DMS53 (cell line): ENCODE measurements at regions not wholly inside any gene's neighbourhood (a gene's known extent, or its start where the extent isn't known, plus 50 kb on each side); places are given as distances from the start of the nearest gene placed in this dataset.

Source experiments
- DNase-seq: peaks from one replicate; lab custom pipeline; 2025; lab: John Stamatoyannopoulos, UW

DNA sequence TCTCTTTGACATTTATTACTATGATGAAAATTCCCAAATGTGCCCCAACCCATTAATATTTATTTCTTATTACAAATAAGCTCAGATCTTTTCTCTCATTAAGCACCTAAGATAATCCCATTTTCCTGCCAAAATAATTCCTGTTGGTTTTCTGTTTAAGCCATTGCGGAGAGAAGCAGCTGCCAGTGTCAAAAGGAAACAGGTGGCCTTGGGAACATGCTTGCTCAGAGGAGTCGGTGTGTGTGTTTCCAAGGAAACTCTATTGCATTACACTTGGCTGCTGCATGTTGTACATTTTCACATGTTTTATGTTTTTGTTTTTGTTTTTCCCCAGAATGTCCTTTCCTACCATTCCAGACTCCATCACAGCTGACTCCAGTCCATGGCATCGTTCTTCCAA, 56.4 kb downstream of the CD24 start:
- DNase-seq = peak; percentile 81

- no peak for DNase-seq
These were observed 57.6 kb downstream of the CD24 start for GRCh38 chr6:106916891-106917290.

DNA sequence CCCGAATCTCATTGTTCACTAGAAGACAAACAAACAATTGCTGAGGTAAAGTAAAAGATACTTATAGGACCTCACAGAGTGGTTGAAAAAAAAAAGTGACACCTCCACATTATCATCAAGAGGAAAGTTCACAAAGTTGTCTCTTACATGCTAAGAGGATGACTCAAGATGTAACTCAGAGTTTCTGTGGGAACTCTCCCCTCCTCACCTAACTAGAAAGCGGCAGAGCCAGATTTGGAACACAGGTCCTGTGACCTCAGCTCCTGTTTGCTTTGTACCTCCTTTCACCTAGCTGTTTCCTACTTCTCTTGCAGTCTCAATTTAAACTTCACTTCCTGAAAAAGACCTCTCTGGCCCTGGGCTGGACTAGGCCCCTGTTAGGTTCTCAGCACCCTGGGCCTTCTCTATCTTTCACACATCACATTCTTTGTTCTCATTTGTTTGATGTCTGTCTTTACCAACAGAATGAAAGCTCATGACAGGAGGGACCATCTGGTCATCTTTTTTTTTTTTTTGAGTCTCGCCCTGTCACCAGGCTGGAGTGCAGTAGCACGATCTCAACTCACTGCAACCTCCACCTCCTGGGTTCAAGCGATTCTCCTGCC, 60.8 kb downstream of the CD24 start:
- DNase-seq = peak; percentile 67

GRCh38 chr6:106913111-106913510, 61.4 kb downstream of the CD24 start:
- peak; percentile 43 for DNase-seq

GRCh38 chr6:106912091-106912490, 62.4 kb downstream of the CD24 start:
- no peak for DNase-seq

- DNase-seq = peak; percentile 62
These were observed 63.3 kb downstream of the CD24 start for GRCh38 chr6:106910999-106911949.

GRCh38 chr6:106908386-106908840, 66.1 kb downstream of the CD24 start:
- DNase-seq = no peak

GRCh38 chr6:106907754-106908153, 66.8 kb downstream of the CD24 start:
- DNase-seq = no peak

DNA sequence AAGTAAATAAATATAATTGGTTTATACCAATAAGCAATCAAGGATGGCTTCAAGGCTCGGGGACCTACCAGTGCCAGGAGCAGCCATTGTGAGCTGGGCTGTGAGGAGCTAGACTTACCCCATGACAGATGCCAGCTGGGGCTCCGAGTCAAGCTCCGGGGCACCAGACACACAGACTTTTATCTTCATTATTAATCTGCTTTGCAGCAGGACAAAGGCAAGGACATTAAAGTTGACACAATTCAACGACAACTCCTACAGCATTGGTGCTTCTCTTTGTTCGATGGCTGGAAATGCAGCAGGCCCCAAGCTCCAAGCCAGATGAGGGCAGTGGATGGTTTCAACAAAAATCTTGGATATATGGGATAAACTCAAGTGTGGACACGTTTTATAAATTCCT, 68.3 kb downstream of the CD24 start:
- DNase-seq = no peak

DNA sequence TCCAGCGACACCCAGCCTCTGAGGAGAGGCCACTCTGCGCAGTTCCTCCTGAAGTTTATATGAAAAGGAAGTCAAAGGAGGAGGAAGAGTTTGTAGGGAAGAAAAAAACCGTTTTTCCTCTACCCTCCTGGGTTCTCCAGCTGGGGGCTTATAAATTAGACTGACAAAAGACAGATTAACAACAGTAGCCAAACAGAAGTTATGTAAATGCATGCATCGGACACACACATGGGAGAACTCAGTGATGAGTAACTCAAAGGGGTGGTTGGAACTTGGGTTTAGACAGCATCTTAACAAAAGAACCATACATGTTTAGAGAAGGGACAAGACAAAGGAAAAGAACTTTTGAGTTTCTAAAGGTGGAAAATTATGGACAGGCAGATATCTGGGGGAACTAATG, 71.2 kb downstream of the CD24 start:
- no peak for DNase-seq

- DNase-seq = no peak
These were observed 73.5 kb downstream of the CD24 start for GRCh38 chr6:106901062-106901461.

- DNase-seq = no peak
These were observed 74.8 kb downstream of the CD24 start for GRCh38 chr6:106899697-106900096.

DNA sequence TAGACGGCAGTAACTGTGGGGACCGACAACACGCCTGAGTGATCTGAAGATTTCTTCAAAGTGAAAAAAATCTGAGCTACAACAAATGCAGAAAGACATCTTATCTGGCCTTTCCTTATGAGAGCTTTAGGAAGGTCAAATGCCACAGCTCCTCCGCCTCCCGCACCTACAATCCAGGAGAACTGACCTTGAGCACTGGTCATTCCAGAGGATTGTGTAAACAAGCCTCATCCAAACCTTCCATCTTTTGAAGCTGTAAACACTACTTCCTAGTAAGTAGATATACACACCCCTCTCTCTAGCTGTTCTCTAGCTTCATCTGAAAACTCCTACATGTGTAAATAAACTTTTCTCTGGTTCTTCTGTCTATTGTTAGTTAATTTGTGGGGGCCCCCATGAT, 76.9 kb downstream of the CD24 start:
- no peak for DNase-seq

DNA sequence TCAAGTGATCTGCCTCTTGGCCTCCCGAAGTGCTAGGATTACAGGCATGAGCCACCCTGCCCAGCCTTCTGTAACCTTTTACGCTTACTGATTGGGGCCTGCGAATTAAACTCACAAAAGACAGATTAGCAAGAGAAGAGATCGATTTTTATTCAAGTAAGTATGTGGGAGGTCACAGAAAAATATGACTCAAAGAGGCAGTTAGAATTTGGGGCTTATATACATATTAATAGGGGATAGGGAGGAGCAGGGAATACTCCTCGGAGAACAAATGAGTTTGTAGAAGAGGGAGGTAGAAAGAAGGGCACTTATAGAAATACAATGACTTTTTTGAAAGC, 78.9 kb downstream of the CD24 start:
- no peak for DNase-seq

DNA sequence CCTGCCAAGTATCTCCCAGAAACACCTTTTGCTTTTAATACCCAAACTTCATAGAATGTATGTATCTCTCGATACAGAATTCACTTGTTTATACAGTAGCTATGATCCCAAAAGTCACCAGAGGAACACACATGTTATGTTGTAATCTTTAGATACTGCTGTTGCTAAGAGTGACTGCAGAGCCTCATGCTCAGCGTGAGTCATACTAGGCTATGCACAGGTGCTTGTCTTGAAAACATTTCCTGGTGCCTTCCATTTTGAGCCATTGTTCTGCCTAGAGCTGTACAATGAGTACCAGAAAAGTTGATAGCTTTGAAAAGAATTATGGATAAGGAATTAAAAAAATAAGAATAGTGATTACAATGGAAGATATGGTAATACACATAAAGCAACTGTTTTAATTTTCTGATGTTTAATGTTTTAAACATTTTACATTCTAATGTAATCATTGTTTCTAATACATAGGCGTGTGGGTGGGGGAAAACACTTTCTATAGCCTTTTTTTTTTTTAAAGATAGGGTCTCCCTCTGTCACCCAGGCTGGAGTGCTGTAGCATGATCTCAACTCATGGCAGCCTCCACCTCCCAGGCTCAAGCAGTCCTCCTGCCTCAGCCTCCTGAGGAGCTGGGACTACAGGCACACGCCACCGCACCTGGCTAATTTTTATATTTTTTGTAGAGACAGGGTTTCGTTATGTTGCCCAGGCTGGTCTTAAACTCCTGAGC, 79.4 kb downstream of the CD24 start:
- DNase-seq = peak; percentile 84

DNA sequence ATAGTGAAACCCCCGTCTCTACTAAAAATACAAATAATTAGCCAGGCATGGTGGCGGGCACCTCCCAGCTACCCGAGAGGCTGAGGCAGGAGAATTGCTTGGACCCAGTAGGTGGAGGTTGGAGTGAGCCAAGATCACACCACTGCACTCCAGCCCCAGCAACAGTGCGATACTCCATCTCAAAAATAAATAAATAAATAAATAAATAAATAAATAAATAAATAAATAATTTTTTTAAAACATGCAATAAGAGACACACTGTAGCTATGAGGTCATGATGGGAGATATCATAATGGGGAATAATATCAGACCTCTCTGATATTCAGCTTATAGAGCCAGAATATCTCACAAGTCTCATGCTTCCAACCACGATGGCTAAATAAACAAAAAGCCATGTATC, 82.3 kb downstream of the CD24 start:
- no peak for DNase-seq

DNA sequence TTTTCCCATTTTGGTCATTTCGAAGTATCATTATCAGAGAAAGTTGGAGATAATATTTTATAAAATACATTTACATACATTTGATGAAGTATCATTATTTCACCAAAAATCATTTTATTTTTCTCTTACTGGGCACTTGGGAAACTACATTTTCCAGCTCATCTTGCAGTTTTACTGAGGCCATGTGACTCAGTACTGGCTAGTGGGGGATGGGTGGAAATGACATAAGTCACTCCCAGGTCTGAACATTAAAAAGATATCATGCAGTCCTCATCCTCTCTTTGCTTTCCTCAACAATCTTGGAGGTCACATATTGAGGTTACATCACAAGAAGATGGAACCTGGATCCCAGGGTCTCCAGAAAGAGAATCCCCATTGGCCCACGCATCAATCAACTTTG, 84.1 kb downstream of the CD24 start:
- peak; percentile 7 for DNase-seq

DNA sequence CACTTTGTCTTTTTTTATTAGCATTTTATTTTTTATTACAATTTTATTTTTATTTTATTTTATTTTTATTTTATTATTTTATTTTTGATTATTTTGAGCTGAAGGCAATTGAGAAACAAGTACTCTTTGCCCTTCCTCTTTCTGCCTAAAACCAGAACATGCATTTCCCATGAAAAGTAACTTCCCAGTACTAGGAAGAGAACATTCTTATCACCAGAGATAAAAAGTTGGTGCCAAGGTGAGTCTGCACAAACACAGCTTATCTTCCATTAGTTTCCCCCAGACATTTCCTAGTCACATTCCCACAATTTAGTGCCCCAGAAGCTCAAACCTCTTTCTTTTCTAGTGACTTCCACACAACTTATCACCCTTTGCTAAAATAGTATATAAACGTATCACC, 84.8 kb downstream of the CD24 start:
- no peak for DNase-seq

DNA sequence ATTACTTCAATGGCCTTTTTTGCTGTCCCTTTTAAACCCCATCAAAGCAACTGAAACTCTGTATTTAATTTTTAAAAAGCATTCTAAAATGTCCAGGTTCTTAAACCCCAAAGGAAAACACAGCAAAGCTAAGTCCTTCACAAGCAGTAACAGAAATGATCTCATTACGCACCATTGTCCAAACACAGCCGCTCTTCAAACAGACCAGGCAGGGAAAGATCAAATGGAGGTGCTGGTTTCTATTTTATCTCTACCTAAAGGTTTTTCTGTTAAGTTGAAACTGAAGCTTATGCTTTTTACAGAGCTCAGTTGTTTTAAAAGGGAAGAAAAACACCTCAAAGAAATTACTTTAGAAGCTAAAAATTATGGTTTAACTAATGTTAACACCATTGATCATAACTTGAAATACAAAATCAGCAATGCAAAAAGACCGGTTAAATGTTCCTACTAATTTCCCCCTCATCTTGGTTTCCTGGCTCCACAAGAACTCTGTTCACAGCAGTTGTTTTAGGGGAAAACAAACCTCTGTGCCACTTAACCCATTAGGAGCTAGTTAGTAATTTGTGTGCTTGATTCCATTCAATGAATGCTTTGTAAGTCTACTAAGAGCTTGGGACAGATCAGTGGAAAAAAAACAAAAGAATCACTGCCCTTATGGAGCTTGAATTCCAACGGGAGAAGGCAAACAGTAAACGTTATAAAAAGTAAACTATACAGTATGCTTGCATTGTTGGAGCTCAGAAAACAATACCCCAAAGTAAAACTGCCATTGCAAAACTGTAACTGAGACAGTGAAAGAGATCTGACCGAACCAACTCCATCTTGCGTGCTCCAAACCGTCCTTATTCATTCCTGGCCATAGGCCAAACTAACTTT, 87.4 kb downstream of the CD24 start:
- DNase-seq = peak; percentile 83

DNA sequence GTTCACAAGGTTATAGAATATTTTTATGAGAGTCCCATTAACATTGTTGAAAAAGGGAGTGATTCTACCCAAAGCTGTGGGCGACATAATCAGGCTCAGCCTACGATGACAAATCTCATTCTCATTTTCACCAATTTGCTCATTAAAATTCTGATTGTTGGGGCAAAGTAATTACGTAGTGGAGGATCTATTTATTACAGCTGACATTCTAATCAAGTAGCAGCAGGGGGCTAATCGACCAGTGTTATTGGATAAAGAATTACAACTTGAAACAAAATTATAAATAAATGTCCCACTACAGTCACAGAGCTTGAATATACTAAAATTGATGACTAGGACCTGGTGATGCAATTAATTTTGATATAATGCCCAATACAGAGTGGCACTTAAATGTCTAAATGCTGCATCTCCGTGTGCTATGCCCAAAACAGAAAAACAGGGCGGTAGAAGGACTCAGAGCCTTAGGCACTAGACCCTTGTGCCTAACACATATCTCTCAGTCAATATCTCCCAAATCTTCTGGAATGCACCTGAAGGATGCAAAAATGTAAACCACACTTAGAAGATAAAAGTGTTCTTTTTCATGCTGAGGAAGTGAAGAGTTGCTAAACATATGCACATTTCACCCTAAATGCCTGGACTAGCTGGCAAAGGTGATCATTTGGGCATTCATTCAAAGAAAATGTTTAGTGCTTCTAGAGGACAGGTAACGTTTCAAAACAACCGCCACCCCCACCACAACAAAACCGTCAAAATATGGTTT, 88.3 kb downstream of the CD24 start:
- DNase-seq = peak; percentile 22

GRCh38 chr6:106885679-106886078, 88.8 kb downstream of the CD24 start:
- DNase-seq = peak; percentile 30
